Vagina (tissue), 2 donors: ENCODE measurements at regions not wholly inside any gene's neighbourhood (a gene's known extent, or its start where the extent isn't known, plus 50 kb on each side); places are given as distances from the start of the nearest gene placed in this dataset.

ENCODE experiments used
- DNase-seq, 2 donors: peaks; one replicate each; pipeline ENCODE4 v3.0.0-alpha.2; 2017; ENCODE audit errors: extremely low spot score in 2 of 2
- H3K27ac ChIP-seq: fragments of 200-600 bp; sonication (generic); one replicate; pipeline ENCODE4 v1.5.1; 2019
- H3K27me3 ChIP-seq: fragments of 200-600 bp; sonication (generic); one replicate; pipeline ENCODE4 v1.5.1; 2019
- H3K36me3 ChIP-seq, 2 donors: fragments of 200-600 bp; sonication (generic); one replicate each; pipeline ENCODE4 v1.5.1; 2017 to 2019
- H3K4me1 ChIP-seq: fragments of 200-600 bp; sonication (generic); one replicate; pipeline ENCODE4 v1.5.1; 2019
- H3K4me3 ChIP-seq, 2 donors: fragments of 200-600 bp; sonication (generic); 1 replicate in 1 of 2; 2 replicates in 1 of 2; pipeline ENCODE4 v1.5.1; 2016 to 2019
- H3K9me3 ChIP-seq: fragments of 200-600 bp; sonication (generic); one replicate; pipeline ENCODE4 v1.5.1; 2019
- POLR2A ChIP-seq, 2 donors: fragments of 450-650 bp; IDR thresholded peaks; one replicate each; pipeline ENCODE4 v1.6.1; 2017; ENCODE audit warnings: antibody characterized with exemption in 2 of 2, mild to moderate bottlenecking in 2 of 2, moderate library complexity in 2 of 2
- POLR2AphosphoS5 ChIP-seq, 2 donors: sonication (generic); formaldehyde crosslinking; IDR thresholded peaks; one replicate each; pipeline ENCODE4 v1.9.0; 2017; ENCODE audit warnings: antibody characterized with exemption in 2 of 2, mild to moderate bottlenecking in 2 of 2, low read depth in 1 of 2; ENCODE audit not compliant: insufficient read depth in 1 of 2
- intact Hi-C: fragments of 100-400 bp; cut with DNase I; formaldehyde crosslinking; loops from one replicate; pipeline ENCODE4 v1.15.1; 2023
- TF ChIP-seq, protein P1 (sequence below), 3 experiments: fragments of 450-650 bp in 2 of 3; fragments of 200-600 bp in 1 of 3; sonication (generic) in 1 of 3; IDR thresholded peaks; one replicate each; pipeline ENCODE4 v1.5.1; 2017 to 2019; ENCODE audit warnings: antibody characterized with exemption in 3 of 3, mild to moderate bottlenecking in 2 of 3, moderate library complexity in 2 of 3

DNA sequence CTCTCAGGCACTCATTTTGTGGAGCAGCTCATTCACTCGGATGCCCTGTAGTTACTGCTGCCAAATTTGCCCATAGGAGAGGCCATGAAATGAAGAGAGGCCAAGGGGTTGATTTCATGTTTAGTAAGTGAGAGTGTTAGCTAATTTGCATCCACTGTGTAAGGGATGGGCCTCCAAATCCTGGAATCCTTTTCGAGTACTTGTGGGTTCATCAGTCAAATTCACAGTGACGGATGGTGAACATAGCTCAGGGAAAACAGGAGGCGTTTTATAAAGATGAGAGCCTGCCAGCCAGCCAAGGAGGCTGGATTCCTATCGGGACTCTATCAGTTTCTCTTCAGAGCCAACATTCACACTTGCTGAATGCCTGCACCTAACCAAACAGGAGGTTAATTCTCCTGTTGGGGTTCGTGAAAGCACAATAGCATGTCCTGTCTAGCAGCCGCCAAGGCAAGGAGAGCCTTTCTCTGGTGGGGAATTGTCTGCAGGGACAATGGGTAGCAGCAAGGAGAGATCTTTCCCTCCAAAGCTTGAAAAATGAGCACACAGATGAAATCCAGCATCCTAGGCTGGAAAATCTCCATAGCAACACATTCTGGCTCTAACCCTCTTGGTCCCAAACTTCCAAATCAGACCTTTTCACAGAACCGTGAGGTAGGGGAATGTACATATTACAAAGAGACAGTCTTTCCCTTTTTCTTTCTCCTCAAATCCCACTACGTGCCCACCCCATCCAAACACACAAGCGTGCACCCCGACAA, 231.4 kb upstream of the ECI2 start:
- Histone ChIP-seq H3K36me3 (no peaks in the 10 kb centered on the region), H3K9me3 (no peaks in the 10 kb centered on the region), H3K4me1 (peaks cover 9% of the 10 kb centered on the region), H3K4me3 (no peak overlapping the region), H3K27ac (no peak overlapping the region), H3K27me3 (no peaks in the 10 kb centered on the region)
- DNase-seq: no peak
- intact Hi-C loops: no loop called here
- TF ChIP-seq, protein P1, sequence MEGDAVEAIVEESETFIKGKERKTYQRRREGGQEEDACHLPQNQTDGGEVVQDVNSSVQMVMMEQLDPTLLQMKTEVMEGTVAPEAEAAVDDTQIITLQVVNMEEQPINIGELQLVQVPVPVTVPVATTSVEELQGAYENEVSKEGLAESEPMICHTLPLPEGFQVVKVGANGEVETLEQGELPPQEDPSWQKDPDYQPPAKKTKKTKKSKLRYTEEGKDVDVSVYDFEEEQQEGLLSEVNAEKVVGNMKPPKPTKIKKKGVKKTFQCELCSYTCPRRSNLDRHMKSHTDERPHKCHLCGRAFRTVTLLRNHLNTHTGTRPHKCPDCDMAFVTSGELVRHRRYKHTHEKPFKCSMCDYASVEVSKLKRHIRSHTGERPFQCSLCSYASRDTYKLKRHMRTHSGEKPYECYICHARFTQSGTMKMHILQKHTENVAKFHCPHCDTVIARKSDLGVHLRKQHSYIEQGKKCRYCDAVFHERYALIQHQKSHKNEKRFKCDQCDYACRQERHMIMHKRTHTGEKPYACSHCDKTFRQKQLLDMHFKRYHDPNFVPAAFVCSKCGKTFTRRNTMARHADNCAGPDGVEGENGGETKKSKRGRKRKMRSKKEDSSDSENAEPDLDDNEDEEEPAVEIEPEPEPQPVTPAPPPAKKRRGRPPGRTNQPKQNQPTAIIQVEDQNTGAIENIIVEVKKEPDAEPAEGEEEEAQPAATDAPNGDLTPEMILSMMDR (IDR thresholded peaks at IDR 0.05): no peak
- TF ChIP-seq POLR2AphosphoS5 (IDR thresholded peaks at IDR 0.05; ENCODE audit: insufficient read depth in 1 of 2, low read depth in 1 of 2): no peak

DNA sequence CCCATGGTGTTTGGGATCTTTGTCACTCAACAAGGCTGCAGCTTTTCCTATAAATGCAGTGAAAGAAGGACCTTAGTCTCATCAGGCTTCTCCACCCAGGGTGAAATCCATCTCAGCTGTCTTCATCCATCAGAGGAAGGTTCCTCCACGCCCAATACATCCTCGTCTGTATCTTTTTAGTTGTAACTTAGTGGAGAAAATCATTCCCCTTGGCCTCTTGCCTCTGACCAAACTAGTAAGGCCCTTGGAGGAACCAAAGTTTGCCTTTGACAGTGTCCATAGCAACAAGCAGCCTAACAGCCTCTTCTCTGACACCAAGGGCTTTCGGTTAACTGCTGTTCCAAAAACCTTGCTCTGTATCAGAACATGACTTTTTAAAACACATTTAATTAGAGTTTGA, 230.3 kb upstream of the ECI2 start:
- TF ChIP-seq, protein P1 (IDR thresholded peaks at IDR 0.05): no peak
- TF ChIP-seq POLR2AphosphoS5 (IDR thresholded peaks at IDR 0.05; ENCODE audit: insufficient read depth in 1 of 2, low read depth in 1 of 2): no peak
- intact Hi-C loops: no loop called here

DNA sequence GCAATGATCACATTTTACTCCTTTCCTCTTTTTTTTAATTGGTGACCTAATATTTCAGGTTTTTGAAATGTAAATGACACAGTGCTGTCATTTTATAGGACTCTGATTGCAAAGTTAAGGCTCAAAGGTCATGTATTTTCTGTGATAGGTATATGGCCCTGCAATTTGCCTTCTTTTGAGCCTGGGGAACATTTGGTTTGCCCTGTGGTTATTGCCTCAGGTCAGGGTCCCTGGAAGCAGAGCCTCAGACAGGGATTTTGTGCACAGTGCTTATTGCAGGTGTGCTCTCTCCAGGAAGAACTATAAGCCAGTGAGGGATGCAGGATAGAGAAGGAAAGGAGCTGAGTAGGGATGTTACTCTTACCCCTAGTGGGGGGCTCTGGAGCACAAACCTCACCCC, 229.3 kb upstream of the ECI2 start:
- Histone ChIP-seq H3K4me1 (peaks cover 7% of the 10 kb centered on the region), H3K27ac (no peak overlapping the region), H3K9me3 (no peaks in the 10 kb centered on the region), H3K4me3 (no peak overlapping the region), H3K27me3 (no peaks in the 10 kb centered on the region), H3K36me3 (no peaks in the 10 kb centered on the region)
- intact Hi-C loops: no loop called here
- TF ChIP-seq POLR2A (IDR thresholded peaks at IDR 0.05) (no peak), POLR2AphosphoS5 (IDR thresholded peaks at IDR 0.05; ENCODE audit: insufficient read depth in 1 of 2, low read depth in 1 of 2) (no peak)
- TF ChIP-seq, protein P1 (IDR thresholded peaks at IDR 0.05): no peak
- DNase-seq: no peak

More for the DNA sequence above, 230.3 kb upstream of the ECI2 start:
- no peaks in the 10 kb centered on the region for H3K27me3 ChIP-seq
- peaks cover 9% of the 10 kb centered on the region for H3K4me1 ChIP-seq
- H3K9me3 ChIP-seq: no peaks in the 10 kb centered on the region
- no peak overlapping the region for H3K27ac ChIP-seq
- no peak for DNase-seq
- no peak overlapping the region for H3K4me3 ChIP-seq
- no peaks in the 10 kb centered on the region for H3K36me3 ChIP-seq

DNA sequence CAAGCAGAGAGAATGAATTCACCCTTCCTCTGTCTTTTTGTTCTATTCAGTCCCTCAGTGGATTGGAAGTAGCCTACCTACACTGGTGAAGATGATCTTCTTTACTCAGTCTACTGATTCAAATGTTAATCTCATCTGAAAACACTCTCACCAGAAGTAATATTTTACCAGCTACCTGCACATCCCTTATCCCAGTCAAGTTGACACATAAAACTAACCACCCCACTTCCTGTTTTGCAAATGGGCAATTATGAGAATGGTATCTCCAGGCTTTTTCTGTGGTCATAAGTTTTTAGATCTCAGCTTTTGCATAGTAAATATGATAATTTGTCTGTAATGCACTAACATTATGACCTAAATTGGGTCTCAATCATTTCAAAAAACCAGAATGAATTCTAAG, 228.8 kb upstream of the ECI2 start:
- no peak for TF ChIP-seq POLR2AphosphoS5 (IDR thresholded peaks at IDR 0.05; ENCODE audit: insufficient read depth in 1 of 2, low read depth in 1 of 2)
- TF ChIP-seq, protein P1 (IDR thresholded peaks at IDR 0.05): no peak
- no peak for TF ChIP-seq POLR2A (IDR thresholded peaks at IDR 0.05)
- no peak overlapping the region for H3K27ac ChIP-seq
- no peaks in the 10 kb centered on the region for H3K9me3 ChIP-seq
- no peak overlapping the region for H3K4me3 ChIP-seq
- no peaks in the 10 kb centered on the region for H3K36me3 ChIP-seq
- DNase-seq: no peak
- peaks cover 6% of the 10 kb centered on the region for H3K4me1 ChIP-seq
- H3K27me3 ChIP-seq: no peaks in the 10 kb centered on the region
- intact Hi-C loops: no loop called here

DNA sequence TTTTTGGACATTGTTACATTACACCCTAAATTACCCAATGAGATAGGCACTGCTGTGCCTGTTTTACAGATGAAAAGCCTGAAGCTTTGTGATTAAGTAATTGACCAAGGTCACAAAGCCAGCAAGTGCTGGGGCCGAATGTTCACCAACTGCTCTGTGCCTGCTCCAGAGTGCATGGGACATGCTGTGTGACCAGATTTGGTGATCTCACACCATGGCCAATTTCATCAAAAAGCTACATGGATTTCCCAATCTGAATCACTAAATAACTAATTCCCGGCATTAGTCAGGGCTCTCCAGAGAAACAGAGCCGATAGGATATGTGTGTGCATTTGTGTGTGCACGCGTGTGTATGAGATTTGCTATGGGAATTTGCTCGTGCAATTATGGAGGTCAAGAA, 228.3 kb upstream of the ECI2 start:
- H3K4me1 ChIP-seq: peaks cover 10% of the 10 kb centered on the region
- H3K36me3 ChIP-seq: no peaks in the 10 kb centered on the region
- no peaks in the 10 kb centered on the region for H3K27me3 ChIP-seq
- no peak for DNase-seq
- no peak overlapping the region for H3K4me3 ChIP-seq
- no peak overlapping the region for H3K27ac ChIP-seq
- intact Hi-C loops: no loop called here
- TF ChIP-seq POLR2A (IDR thresholded peaks at IDR 0.05) (no peak), POLR2AphosphoS5 (IDR thresholded peaks at IDR 0.05; ENCODE audit: insufficient read depth in 1 of 2, low read depth in 1 of 2) (no peak)
- TF ChIP-seq, protein P1 (IDR thresholded peaks at IDR 0.05): no peak
- H3K9me3 ChIP-seq: no peaks in the 10 kb centered on the region
